BLaER1 treated with 17β-estradiol and CSF1 and Interleukin-3, amounts not matched to agents 10 nM and 100 nM (cell line): ENCODE measurements at regions not wholly inside any gene's neighbourhood (a gene's known extent, or its start where the extent isn't known, plus 50 kb on each side); places are given as distances from the start of the nearest gene placed in this dataset.
A peak's percentile ranks its signal among the peaks of the same experiment; 100 is the strongest.

Experiments used
- H3K27ac ChIP-seq, 11 experiments: shearing (Covaris generic); formaldehyde crosslinking; 2 replicates each; pipeline ENCODE4 v1.8.1; 2022
- H3K27me3 ChIP-seq, 11 experiments: shearing (Covaris generic); formaldehyde crosslinking; 2 replicates each; pipeline ENCODE4 v1.8.1; 2022
- H3K36me3 ChIP-seq, 11 experiments: shearing (Covaris generic); formaldehyde crosslinking; 2 replicates each; pipeline ENCODE4 v1.8.1; 2022
- H3K4me1 ChIP-seq, 10 experiments: shearing (Covaris generic); formaldehyde crosslinking; 2 replicates each; pipeline ENCODE4 v1.8.1; 2022
- H3K4me2 ChIP-seq, 11 experiments: shearing (Covaris generic); formaldehyde crosslinking; 2 replicates each; pipeline ENCODE4 v1.8.1; 2022
- H3K4me3 ChIP-seq, 10 experiments: shearing (Covaris generic); formaldehyde crosslinking; 2 replicates each; pipeline ENCODE4 v1.8.1; 2022
- H3K9ac ChIP-seq, 11 experiments: shearing (Covaris generic); formaldehyde crosslinking; 2 replicates each; pipeline ENCODE4 v1.8.1; 2022
- H3K9me3 ChIP-seq, 11 experiments: shearing (Covaris generic); formaldehyde crosslinking; replicated peaks in 1 of 11; 2 replicates each; pipeline ENCODE4 v1.8.1; 2022
- H4K20me1 ChIP-seq, 11 experiments: shearing (Covaris generic); formaldehyde crosslinking; 2 replicates each; pipeline ENCODE4 v1.8.1; 2022
- Cebpa-rat ChIP-seq, 11 experiments: shearing (Covaris generic); IDR thresholded peaks; 2 replicates each; pipeline ENCODE4 v1.8.1; 2022

- no peaks in the 10 kb centered on the region for H3K36me3 ChIP-seq
- H3K9me3 ChIP-seq: peaks cover 0 to 5% (median 0%) of the 10 kb centered on the region in 11 experiments; a peak in 1 of 22 replicates
- no peaks in the 10 kb centered on the region for H3K27me3 ChIP-seq
- no peaks in the 10 kb centered on the region for H3K4me1 ChIP-seq
- no peak overlapping the region for H3K4me3 ChIP-seq
- H3K4me2 ChIP-seq: no peak overlapping the region
- TF ChIP-seq Cebpa-rat (IDR thresholded peaks at IDR 0.05): no peak
- no peak overlapping the region for H3K9ac ChIP-seq
- no peak overlapping the region for H3K27ac ChIP-seq
- no peaks in the 10 kb centered on the region for H4K20me1 ChIP-seq
These were observed 365.0 kb downstream of the GPM6A start for GRCh38 chr4:175447016-175447415.

GRCh38 chr4:175450446-175450845, 361.6 kb downstream of the GPM6A start:
- Histone ChIP-seq H3K9me3 (peaks cover 6 to 14% (median 7%) of the 10 kb centered on the region in 11 experiments; a peak in 20 of 22 replicates), H3K27me3 (no peaks in the 10 kb centered on the region), H3K9ac (no peak overlapping the region), H3K36me3 (no peaks in the 10 kb centered on the region), H4K20me1 (no peaks in the 10 kb centered on the region), H3K27ac (no peak overlapping the region), H3K4me3 (no peak overlapping the region), H3K4me2 (no peak overlapping the region), H3K4me1 (no peaks in the 10 kb centered on the region)
- no peak for TF ChIP-seq Cebpa-rat (IDR thresholded peaks at IDR 0.05)

GRCh38 chr4:175451238-175451965, 360.7 kb downstream of the GPM6A start:
- peaks cover 9 to 23% (median 16%) of the 10 kb centered on the region in 11 experiments for H3K9me3 ChIP-seq
- no peaks in the 10 kb centered on the region for H4K20me1 ChIP-seq
- no peak for TF ChIP-seq Cebpa-rat (IDR thresholded peaks at IDR 0.05)
- H3K27ac ChIP-seq: no peak overlapping the region
- no peak overlapping the region for H3K9ac ChIP-seq
- no peaks in the 10 kb centered on the region for H3K4me1 ChIP-seq
- H3K4me3 ChIP-seq: no peak overlapping the region
- no peak overlapping the region for H3K4me2 ChIP-seq
- H3K27me3 ChIP-seq: no peaks in the 10 kb centered on the region
- no peaks in the 10 kb centered on the region for H3K36me3 ChIP-seq

- no peaks in the 10 kb centered on the region for H3K4me1 ChIP-seq
- H3K36me3 ChIP-seq: no peaks in the 10 kb centered on the region
- H3K9ac ChIP-seq: no peak overlapping the region
- H3K4me3 ChIP-seq: no peak overlapping the region
- no peak overlapping the region for H3K4me2 ChIP-seq
- H4K20me1 ChIP-seq: no peaks in the 10 kb centered on the region
- no peaks in the 10 kb centered on the region for H3K27me3 ChIP-seq
- H3K9me3 ChIP-seq: peaks cover 9 to 24% (median 19%) of the 10 kb centered on the region in 11 experiments
- no peak overlapping the region for H3K27ac ChIP-seq
- no peak for TF ChIP-seq Cebpa-rat (IDR thresholded peaks at IDR 0.05)
These were observed 358.6 kb downstream of the GPM6A start for GRCh38 chr4:175453456-175453855.

- no peaks in the 10 kb centered on the region for H3K36me3 ChIP-seq
These were observed 355.9 kb downstream of the GPM6A start for GRCh38 chr4:175456131-175456530.

GRCh38 chr4:175457956-175458355, 354.1 kb downstream of the GPM6A start:
- Histone ChIP-seq H3K4me3 (no peak overlapping the region), H3K36me3 (no peaks in the 10 kb centered on the region), H3K4me2 (no peak overlapping the region), H3K27ac (no peak overlapping the region), H3K9ac (no peak overlapping the region), H3K27me3 (no peaks in the 10 kb centered on the region), H3K4me1 (peaks cover 0 to 14% (median 11%) of the 10 kb centered on the region in 10 experiments; a peak in 16 of 20 replicates), H4K20me1 (no peaks in the 10 kb centered on the region), H3K9me3 (peaks cover 9 to 24% (median 18%) of the 10 kb centered on the region in 11 experiments)
- no peak for TF ChIP-seq Cebpa-rat (IDR thresholded peaks at IDR 0.05)

More at GRCh38 chr4:175456131-175456530, 355.9 kb downstream of the GPM6A start:
- peaks cover 0 to 14% (median 11%) of the 10 kb centered on the region in 10 experiments; a peak in 16 of 20 replicates for H3K4me1 ChIP-seq
- H3K27me3 ChIP-seq: no peaks in the 10 kb centered on the region
- H3K9me3 ChIP-seq: peaks cover 9 to 24% (median 18%) of the 10 kb centered on the region in 11 experiments
- H4K20me1 ChIP-seq: no peaks in the 10 kb centered on the region
- no peak overlapping the region for H3K9ac ChIP-seq
- no peak for TF ChIP-seq Cebpa-rat (IDR thresholded peaks at IDR 0.05)
- no peak overlapping the region for H3K4me2 ChIP-seq
- H3K27ac ChIP-seq: no peak overlapping the region
- no peak overlapping the region for H3K4me3 ChIP-seq

- Histone ChIP-seq H3K36me3 (no peaks in the 10 kb centered on the region), H3K27me3 (no peaks in the 10 kb centered on the region), H3K4me1 (peaks cover 0 to 14% (median 11%) of the 10 kb centered on the region in 10 experiments; a peak in 16 of 20 replicates), H4K20me1 (no peaks in the 10 kb centered on the region), H3K9me3 (peaks cover 9 to 24% (median 18%) of the 10 kb centered on the region in 11 experiments), H3K4me2 (peak overlapping the region in 8 of 11 experiments; percentile 3 to 34 (median 18); a peak in 7 of 22 replicates), H3K9ac (no peak overlapping the region), H3K4me3 (no peak overlapping the region), H3K27ac (no peak overlapping the region)
- no peak for TF ChIP-seq Cebpa-rat (IDR thresholded peaks at IDR 0.05)
These were observed 352.5 kb downstream of the GPM6A start for GRCh38 chr4:175459571-175459970.

- no peak overlapping the region for H3K4me3 ChIP-seq
- peaks cover 0 to 14% (median 11%) of the 10 kb centered on the region in 10 experiments; a peak in 16 of 20 replicates for H3K4me1 ChIP-seq
- H3K27me3 ChIP-seq: no peaks in the 10 kb centered on the region
- no peak overlapping the region for H3K27ac ChIP-seq
- TF ChIP-seq Cebpa-rat (IDR thresholded peaks at IDR 0.05): no peak
- H4K20me1 ChIP-seq: no peaks in the 10 kb centered on the region
- no peaks in the 10 kb centered on the region for H3K36me3 ChIP-seq
- peak overlapping the region in 9 of 11 experiments; percentile 3 to 28 (median 15); a peak in 7 of 22 replicates for H3K4me2 ChIP-seq
- no peak overlapping the region for H3K9ac ChIP-seq
- peaks cover 3 to 17% (median 11%) of the 10 kb centered on the region in 11 experiments for H3K9me3 ChIP-seq
These were observed 351.6 kb downstream of the GPM6A start for GRCh38 chr4:175460414-175460813.

GRCh38 chr4:175469514-175469913, 342.6 kb downstream of the GPM6A start:
- Histone ChIP-seq H3K27me3 (no peaks in the 10 kb centered on the region), H3K36me3 (no peaks in the 10 kb centered on the region), H3K9ac (no peak overlapping the region), H3K4me1 (no peaks in the 10 kb centered on the region), H4K20me1 (no peaks in the 10 kb centered on the region), H3K27ac (no peak overlapping the region), H3K9me3 (peaks cover 6 to 17% (median 8%) of the 10 kb centered on the region in 11 experiments; a peak in 18 of 22 replicates), H3K4me2 (no peak overlapping the region), H3K4me3 (no peak overlapping the region)
- TF ChIP-seq Cebpa-rat (IDR thresholded peaks at IDR 0.05): no peak

- no peak overlapping the region for H3K27ac ChIP-seq
- H3K4me3 ChIP-seq: no peak overlapping the region
- H3K4me2 ChIP-seq: no peak overlapping the region
- TF ChIP-seq Cebpa-rat (IDR thresholded peaks at IDR 0.05): no peak
- H3K36me3 ChIP-seq: no peaks in the 10 kb centered on the region
- H3K27me3 ChIP-seq: no peaks in the 10 kb centered on the region
- no peak overlapping the region for H3K9ac ChIP-seq
- peaks cover 6 to 17% (median 8%) of the 10 kb centered on the region in 11 experiments; a peak in 18 of 22 replicates for H3K9me3 ChIP-seq
- no peaks in the 10 kb centered on the region for H3K4me1 ChIP-seq
- H4K20me1 ChIP-seq: no peaks in the 10 kb centered on the region
These were observed 341.9 kb downstream of the GPM6A start for GRCh38 chr4:175470131-175470530.
